B cell (primary cell): ENCODE measurements at regions not wholly inside any gene's neighbourhood (a gene's known extent, or its start where the extent isn't known, plus 50 kb on each side); places are given as distances from the start of the nearest gene placed in this dataset.

Experiments
- EZH2 ChIP-seq: IDR thresholded peaks from 2 replicates; pipeline ENCODE4 v1.6.1; 2012; ENCODE audit warnings: borderline replicate concordance, low read depth, mild to moderate bottlenecking, moderate library complexity, low read length; ENCODE audit not compliant: insufficient read depth, poor library complexity, severe bottlenecking
- TF ChIP-seq, protein P1 (sequence below): fragments of 200-600 bp; IDR thresholded peaks from one replicate; pipeline ENCODE4 v1.8.0; 2022; ENCODE audit warnings: antibody characterized with exemption, mild to moderate bottlenecking

DNA sequence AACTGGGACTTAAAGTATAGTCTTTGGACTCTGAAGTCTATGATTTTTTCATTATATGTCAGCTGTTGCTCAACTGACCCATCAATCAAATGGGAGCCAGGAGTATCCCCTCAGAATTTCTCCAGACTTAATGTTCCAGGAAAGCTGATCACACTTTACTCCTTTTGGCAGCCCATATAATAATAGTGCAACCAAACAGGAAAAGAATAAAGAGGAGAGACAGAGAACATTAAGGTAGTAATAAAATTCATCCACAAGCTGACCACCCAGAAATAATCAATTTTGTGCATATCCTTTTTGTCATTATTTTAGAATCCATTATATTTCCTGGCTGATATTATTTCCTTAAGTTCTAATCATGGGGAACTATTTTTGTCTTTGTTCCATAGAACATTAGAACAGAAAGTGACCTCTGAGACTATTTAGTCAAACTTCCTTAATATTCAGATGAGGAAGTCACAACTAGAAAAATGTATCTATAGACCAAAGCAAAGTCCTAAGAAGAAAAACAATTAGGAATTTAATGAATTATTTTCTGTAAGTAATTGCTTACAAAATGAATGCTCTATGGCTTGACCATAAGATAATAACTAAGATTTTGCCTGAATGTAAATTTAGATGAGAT is 238.1 kb upstream of the SEL1L start:
- TF ChIP-seq, protein P1, sequence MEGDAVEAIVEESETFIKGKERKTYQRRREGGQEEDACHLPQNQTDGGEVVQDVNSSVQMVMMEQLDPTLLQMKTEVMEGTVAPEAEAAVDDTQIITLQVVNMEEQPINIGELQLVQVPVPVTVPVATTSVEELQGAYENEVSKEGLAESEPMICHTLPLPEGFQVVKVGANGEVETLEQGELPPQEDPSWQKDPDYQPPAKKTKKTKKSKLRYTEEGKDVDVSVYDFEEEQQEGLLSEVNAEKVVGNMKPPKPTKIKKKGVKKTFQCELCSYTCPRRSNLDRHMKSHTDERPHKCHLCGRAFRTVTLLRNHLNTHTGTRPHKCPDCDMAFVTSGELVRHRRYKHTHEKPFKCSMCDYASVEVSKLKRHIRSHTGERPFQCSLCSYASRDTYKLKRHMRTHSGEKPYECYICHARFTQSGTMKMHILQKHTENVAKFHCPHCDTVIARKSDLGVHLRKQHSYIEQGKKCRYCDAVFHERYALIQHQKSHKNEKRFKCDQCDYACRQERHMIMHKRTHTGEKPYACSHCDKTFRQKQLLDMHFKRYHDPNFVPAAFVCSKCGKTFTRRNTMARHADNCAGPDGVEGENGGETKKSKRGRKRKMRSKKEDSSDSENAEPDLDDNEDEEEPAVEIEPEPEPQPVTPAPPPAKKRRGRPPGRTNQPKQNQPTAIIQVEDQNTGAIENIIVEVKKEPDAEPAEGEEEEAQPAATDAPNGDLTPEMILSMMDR: no peak
- no peak for TF ChIP-seq EZH2
